Osteoblast (primary cell): ENCODE measurements at regions not wholly inside any gene's neighbourhood (a gene's known extent, or its start where the extent isn't known, plus 50 kb on each side); places are given as distances from the start of the nearest gene placed in this dataset.

ENCODE experiments used
- DNase-seq: peaks from one replicate; pipeline ENCODE4 v3.0.0; 2011; ENCODE audit warnings: low spot score, mixed read lengths; ENCODE audit not compliant: insufficient read length; ENCODE audit errors: missing footprints
- H2AFZ ChIP-seq: 2 replicates; pipeline ENCODE4 v1.6.0; 2011; ENCODE audit warnings: mild to moderate bottlenecking, low read length
- H3K27ac ChIP-seq: 2 replicates; pipeline ENCODE4 v1.5.1; 2011; ENCODE audit warnings: mild to moderate bottlenecking, low read depth, low read length, moderate library complexity
- H3K27me3 ChIP-seq: 2 replicates; pipeline ENCODE4 v1.6.0; 2012; ENCODE audit warnings: mild to moderate bottlenecking, control low read depth, inconsistent platforms, low read length, moderate library complexity; ENCODE audit not compliant: insufficient read depth
- H3K36me3 ChIP-seq: 2 replicates; pipeline ENCODE4 v1.5.1; 2011; ENCODE audit warnings: mild to moderate bottlenecking, low read length, control low read depth, moderate library complexity; ENCODE audit not compliant: insufficient read depth
- H3K4me1 ChIP-seq: 2 replicates; pipeline ENCODE4 v1.5.1; 2011; ENCODE audit warnings: mild to moderate bottlenecking, low read length, control low read depth, moderate library complexity; ENCODE audit not compliant: insufficient read depth
- H3K4me2 ChIP-seq: 2 replicates; pipeline ENCODE4 v1.6.0; 2011; ENCODE audit warnings: mild to moderate bottlenecking, low read length; ENCODE audit not compliant: insufficient read depth
- H3K4me3 ChIP-seq: fragments of 200-600 bp; sonication (generic); 3 replicates; pipeline ENCODE4 v1.5.1; 2012; ENCODE audit warnings: mild to moderate bottlenecking, low read length, inconsistent platforms; ENCODE audit not compliant: insufficient read depth
- H3K79me2 ChIP-seq: 2 replicates; pipeline ENCODE4 v1.6.0; 2012; ENCODE audit warnings: mild to moderate bottlenecking, low read length, control low read depth, inconsistent platforms; ENCODE audit not compliant: insufficient read depth
- H3K9me3 ChIP-seq: 2 replicates; pipeline ENCODE4 v1.5.1; 2011; ENCODE audit warnings: low read depth, low read length, control low read depth
- H4K20me1 ChIP-seq: 2 replicates; pipeline ENCODE4 v1.6.0; 2012; ENCODE audit warnings: mild to moderate bottlenecking, low read length, control low read depth; ENCODE audit not compliant: insufficient read depth
- TF ChIP-seq, protein P1 (sequence below): IDR thresholded peaks from 2 replicates; pipeline ENCODE4 v1.5.1; 2011; ENCODE audit warnings: mild to moderate bottlenecking, low read depth, low read length, moderate library complexity; ENCODE audit errors: extremely low read depth

DNA sequence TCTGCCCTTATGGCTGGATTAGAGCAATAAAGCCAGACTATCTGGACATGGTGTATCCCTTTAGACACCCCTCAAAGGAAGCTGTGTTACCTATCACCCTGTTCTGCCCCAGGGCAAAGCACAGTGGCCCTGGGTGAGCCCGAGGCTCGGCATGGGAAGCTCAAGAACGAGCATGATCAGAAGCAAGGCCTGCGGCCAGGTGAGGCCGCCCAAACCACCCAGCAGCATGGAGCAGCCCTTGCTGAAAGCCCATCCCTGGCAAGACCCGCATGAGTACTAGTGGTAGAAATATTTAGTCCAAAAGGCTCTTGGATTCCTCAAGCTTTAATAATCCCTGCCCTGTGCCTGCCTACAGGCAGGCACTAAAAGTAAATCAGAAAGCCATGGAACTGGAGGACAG lies 261.1 kb downstream of the MEX3B start:
- Histone ChIP-seq H3K4me2 (no peak overlapping the region), H3K4me1 (no peaks in the 10 kb centered on the region), H3K79me2 (no peaks in the 10 kb centered on the region), H3K27me3 (no peaks in the 10 kb centered on the region), H3K4me3 (no peak overlapping the region), H3K9me3 (no peaks in the 10 kb centered on the region), H3K36me3 (no peaks in the 10 kb centered on the region), H4K20me1 (no peaks in the 10 kb centered on the region), H3K27ac (no peak overlapping the region), H2AFZ (no peak overlapping the region)
- DNase-seq: no peak
- TF ChIP-seq, protein P1, sequence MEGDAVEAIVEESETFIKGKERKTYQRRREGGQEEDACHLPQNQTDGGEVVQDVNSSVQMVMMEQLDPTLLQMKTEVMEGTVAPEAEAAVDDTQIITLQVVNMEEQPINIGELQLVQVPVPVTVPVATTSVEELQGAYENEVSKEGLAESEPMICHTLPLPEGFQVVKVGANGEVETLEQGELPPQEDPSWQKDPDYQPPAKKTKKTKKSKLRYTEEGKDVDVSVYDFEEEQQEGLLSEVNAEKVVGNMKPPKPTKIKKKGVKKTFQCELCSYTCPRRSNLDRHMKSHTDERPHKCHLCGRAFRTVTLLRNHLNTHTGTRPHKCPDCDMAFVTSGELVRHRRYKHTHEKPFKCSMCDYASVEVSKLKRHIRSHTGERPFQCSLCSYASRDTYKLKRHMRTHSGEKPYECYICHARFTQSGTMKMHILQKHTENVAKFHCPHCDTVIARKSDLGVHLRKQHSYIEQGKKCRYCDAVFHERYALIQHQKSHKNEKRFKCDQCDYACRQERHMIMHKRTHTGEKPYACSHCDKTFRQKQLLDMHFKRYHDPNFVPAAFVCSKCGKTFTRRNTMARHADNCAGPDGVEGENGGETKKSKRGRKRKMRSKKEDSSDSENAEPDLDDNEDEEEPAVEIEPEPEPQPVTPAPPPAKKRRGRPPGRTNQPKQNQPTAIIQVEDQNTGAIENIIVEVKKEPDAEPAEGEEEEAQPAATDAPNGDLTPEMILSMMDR: no peak

DNA sequence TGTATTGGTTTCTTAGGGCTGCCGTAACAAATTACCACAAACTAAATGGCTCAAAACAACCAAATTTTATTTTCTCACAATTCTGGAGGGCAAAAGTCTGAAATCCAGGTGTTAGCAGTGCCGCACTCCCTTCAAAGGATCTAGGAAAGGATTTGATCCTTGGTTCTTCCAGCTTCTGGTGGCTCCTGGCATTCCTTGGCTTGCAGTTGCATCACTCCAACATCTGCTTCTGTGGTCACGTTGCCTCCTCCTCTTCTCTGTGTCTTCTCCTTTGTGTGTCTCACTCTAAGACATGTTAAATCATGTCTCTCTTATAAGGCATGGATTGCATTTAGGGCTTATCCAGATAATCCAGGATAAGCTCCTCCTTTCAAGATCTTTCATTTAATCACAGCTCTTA lies 262.2 kb downstream of the MEX3B start:
- Histone ChIP-seq H3K27ac (no peak overlapping the region), H3K79me2 (no peaks in the 10 kb centered on the region), H4K20me1 (no peaks in the 10 kb centered on the region), H3K36me3 (no peaks in the 10 kb centered on the region), H2AFZ (no peak overlapping the region), H3K9me3 (no peaks in the 10 kb centered on the region), H3K27me3 (no peaks in the 10 kb centered on the region), H3K4me2 (no peak overlapping the region), H3K4me1 (no peaks in the 10 kb centered on the region), H3K4me3 (no peak overlapping the region)
- DNase-seq: no peak
- TF ChIP-seq, protein P1: no peak

DNA sequence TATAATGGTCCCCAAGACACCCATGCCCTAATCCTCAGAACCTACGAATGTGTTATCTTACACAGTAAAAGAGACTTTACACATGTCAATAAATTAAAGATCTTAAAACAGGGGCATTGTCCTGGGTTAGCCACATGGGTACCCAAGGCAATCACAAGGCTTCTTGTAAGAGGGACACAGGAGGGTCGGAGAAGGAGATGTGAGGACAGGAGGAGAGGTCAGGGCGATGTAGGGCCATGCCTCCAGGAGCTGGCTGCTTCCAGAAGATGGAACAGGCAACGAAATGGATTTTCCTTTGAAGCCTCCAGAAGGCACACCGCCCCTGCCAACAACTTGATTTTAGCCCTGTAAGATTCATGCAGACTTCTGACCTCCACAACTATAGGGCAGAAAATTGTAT lies 262.7 kb downstream of the MEX3B start:
- TF ChIP-seq, protein P1: no peak
- H3K36me3 ChIP-seq: no peaks in the 10 kb centered on the region
- no peaks in the 10 kb centered on the region for H3K79me2 ChIP-seq
- no peak for DNase-seq
- H3K4me1 ChIP-seq: no peaks in the 10 kb centered on the region
- H2AFZ ChIP-seq: no peak overlapping the region
- H3K27ac ChIP-seq: no peak overlapping the region
- no peaks in the 10 kb centered on the region for H4K20me1 ChIP-seq
- no peaks in the 10 kb centered on the region for H3K27me3 ChIP-seq
- H3K9me3 ChIP-seq: no peaks in the 10 kb centered on the region
- H3K4me2 ChIP-seq: no peak overlapping the region
- no peak overlapping the region for H3K4me3 ChIP-seq

DNA sequence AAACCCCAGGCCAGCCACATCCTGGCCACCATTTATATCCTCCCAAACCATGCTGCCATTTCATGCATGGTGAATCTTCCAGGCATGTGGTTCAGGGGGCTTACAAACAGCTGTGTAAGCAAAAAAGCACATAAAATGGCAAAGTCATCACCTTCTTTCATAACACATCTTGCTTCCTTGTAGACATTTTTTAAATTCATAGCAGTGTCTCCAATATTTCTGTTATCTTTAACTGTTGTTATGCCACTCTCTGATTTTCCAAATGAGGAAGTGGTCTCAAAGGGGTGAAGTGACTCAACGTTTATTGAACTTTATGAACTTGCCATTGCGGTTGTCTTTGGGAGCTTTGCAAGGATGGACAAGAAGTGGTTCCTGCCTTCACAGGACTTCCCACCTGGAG lies 264.4 kb downstream of the MEX3B start:
- H3K27me3 ChIP-seq: no peaks in the 10 kb centered on the region
- H3K4me3 ChIP-seq: no peak overlapping the region
- no peak overlapping the region for H2AFZ ChIP-seq
- H3K4me1 ChIP-seq: no peaks in the 10 kb centered on the region
- no peaks in the 10 kb centered on the region for H3K79me2 ChIP-seq
- H4K20me1 ChIP-seq: no peaks in the 10 kb centered on the region
- H3K36me3 ChIP-seq: no peaks in the 10 kb centered on the region
- no peak overlapping the region for H3K4me2 ChIP-seq
- no peaks in the 10 kb centered on the region for H3K9me3 ChIP-seq
- DNase-seq: no peak
- TF ChIP-seq, protein P1: no peak
- no peak overlapping the region for H3K27ac ChIP-seq
